ENCODE measurements at regions not wholly inside any gene's neighbourhood (a gene's known extent, or its start where the extent isn't known, plus 50 kb on each side); places are given as distances from the start of the nearest gene placed in this dataset.

- in situ Hi-C loops (cut with HindIII; ENCODE audit: low pct_ligation_motif_present, low pct_unique_long_range_greater_than_20kb, low sequenced_read_pairs), result no loop called here
Measured at GRCh38 chr2:34004936-34005335, 405.8 kb upstream of the FAM98A start.

DNA sequence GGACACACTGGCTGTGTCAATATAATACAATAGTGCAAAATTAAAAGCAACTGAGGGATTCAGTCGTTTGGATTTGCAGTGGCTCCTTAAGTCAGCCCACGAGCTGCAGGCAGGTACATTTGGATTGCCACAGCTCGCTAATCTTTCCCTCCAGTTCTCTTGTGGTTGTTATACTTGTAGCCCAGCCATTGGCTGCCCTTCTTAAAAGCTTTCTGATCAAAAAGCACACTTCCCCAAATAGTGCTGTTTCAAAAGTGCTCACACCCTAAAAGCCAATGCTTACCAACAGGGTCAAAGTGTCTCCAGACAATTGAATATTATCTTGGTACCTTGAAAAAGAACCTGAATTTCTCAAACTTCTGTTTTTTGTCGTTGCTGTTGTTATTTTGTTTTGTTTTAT lies 404.7 kb upstream of the FAM98A start:
- DNase-seq, result no peak
- in situ Hi-C loops (cut with HindIII; ENCODE audit: low pct_ligation_motif_present, low pct_unique_long_range_greater_than_20kb, low sequenced_read_pairs), result no loop called here

More at GRCh38 chr2:34004936-34005335, 405.8 kb upstream of the FAM98A start:
- no peak for DNase-seq

DNA sequence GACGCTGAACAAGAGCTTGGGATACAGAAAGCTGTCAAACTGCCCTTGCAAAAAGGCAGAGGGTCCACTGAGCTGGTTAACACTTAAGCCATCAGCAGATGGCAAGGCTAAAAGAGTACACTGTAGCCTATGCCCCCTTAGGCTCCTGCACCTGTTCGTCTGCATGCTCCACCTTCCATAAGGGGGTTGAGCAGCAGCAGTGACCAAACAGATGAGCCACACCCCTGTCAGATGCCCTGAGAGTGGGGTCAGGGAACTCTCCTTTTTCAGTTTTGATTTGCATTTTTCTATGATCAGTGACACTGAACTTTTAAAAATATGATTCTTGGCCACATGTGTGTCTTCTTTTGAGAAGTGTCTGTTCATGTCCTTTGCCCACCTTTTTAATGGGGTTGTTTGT lies 402.5 kb upstream of the FAM98A start:
- no peak for DNase-seq
- in situ Hi-C loops (cut with HindIII; ENCODE audit: low pct_ligation_motif_present, low pct_unique_long_range_greater_than_20kb, low sequenced_read_pairs), result no loop called here

GRCh38 chr2:33984131-33984530 lies 385.0 kb upstream of the FAM98A start:
- in situ Hi-C loops (cut with HindIII; ENCODE audit: low pct_ligation_motif_present, low pct_unique_long_range_greater_than_20kb, low sequenced_read_pairs), result no loop called here
- no peak for DNase-seq

DNA sequence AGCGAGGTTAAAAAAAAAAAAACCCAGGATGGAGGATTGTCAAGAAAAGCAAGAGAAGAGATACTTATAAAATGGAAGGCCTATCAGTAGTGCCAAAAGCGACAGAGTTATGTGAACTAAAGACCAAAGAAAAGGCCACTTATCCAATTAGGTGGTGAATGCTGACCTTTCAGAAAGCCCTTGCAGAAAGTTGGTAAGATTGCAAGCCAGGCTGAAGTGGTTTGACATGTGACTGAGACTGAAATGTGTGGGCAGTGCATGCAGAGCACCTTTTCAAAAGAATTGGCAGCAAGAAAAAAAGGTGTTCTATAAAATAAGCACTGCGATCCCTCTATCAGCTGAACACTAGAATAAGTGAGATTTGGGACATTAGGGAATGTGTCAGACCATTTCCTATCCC lies 379.4 kb upstream of the FAM98A start:
- no peak for DNase-seq
- in situ Hi-C loops (cut with HindIII; ENCODE audit: low pct_ligation_motif_present, low pct_unique_long_range_greater_than_20kb, low sequenced_read_pairs), result no loop called here

- in situ Hi-C loops (cut with HindIII; ENCODE audit: low pct_ligation_motif_present, low pct_unique_long_range_greater_than_20kb, low sequenced_read_pairs), result no loop called here
- DNase-seq, result no peak
Measured at GRCh38 chr2:33975498-33975897, 376.4 kb upstream of the FAM98A start.

GRCh38 chr2:33967103-33967502 lies 368.0 kb upstream of the FAM98A start:
- DNase-seq, result no peak
- in situ Hi-C loops (cut with HindIII; ENCODE audit: low pct_ligation_motif_present, low pct_unique_long_range_greater_than_20kb, low sequenced_read_pairs), result no loop called here

DNA sequence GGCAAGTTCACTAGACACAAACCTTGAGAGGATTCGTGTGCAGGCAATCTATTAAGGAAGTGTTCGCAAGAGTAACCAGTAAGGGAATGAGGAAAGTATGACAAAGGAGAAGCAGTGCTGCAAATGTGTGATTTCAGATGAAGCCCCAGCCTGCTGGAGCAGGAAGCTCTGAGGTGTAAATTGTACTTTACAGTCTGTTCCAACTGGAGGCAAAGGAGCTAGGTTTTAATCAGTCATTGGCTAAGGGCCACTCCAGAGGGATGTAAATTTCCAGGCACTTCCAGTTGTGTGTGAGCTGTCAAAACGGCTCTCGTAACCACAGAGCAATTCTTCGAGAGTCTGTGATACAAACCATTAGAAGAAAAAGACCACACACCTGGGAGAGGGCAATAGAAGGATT lies 359.5 kb upstream of the FAM98A start:
- DNase-seq, result no peak
- in situ Hi-C loops (cut with HindIII; ENCODE audit: low pct_ligation_motif_present, low pct_unique_long_range_greater_than_20kb, low sequenced_read_pairs), result no loop called here

DNA sequence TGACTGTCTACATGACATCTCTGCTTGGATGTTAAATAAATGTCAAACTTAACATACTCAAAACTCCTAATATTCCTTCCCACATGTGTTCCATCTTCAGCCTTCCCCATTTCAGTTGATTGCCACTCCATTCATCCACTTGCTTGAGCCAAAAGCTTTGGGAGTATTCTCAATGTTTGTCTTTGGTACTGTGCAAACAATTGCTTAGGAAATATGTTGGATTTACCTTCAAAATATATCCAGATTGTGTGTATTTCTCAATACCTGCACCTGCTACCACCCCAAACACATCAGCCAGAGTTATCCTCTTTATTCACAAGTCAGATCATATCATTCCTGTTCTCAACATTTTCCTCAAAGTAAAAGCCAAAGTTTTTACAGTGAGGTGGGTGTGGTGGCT lies 350.3 kb upstream of the FAM98A start:
- in situ Hi-C loops (cut with HindIII; ENCODE audit: low pct_ligation_motif_present, low pct_unique_long_range_greater_than_20kb, low sequenced_read_pairs), result no loop called here
- no peak for DNase-seq

DNA sequence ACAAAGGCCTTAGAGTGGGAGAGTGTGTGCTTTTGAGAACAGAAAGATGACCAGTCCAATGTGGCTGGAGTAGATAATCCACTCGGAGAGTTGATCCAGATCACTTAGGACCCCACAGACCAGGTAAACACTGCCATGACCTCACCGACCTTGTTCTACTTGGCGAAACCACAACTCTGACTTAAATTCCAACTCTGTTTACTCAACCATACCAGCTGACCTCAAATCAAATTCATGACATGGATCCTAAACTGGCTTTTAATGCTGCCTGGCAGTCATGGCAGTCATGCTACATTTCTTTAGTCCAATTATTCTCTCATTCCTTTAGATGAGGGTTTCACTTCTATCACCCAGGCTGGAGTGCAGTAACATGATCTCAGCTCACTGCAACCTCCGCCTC lies 347.1 kb upstream of the FAM98A start:
- in situ Hi-C loops (cut with HindIII; ENCODE audit: low pct_ligation_motif_present, low pct_unique_long_range_greater_than_20kb, low sequenced_read_pairs), result no loop called here
- DNase-seq, result no peak

GRCh38 chr2:33933203-33933602 lies 334.1 kb upstream of the FAM98A start:
- in situ Hi-C loops (cut with HindIII; ENCODE audit: low pct_ligation_motif_present, low pct_unique_long_range_greater_than_20kb, low sequenced_read_pairs), result no loop called here
- DNase-seq, result no peak

GRCh38 chr2:33931164-33931563 lies 332.1 kb upstream of the FAM98A start:
- in situ Hi-C loops (cut with HindIII; ENCODE audit: low pct_ligation_motif_present, low pct_unique_long_range_greater_than_20kb, low sequenced_read_pairs), result no loop called here
- no peak for DNase-seq

DNA sequence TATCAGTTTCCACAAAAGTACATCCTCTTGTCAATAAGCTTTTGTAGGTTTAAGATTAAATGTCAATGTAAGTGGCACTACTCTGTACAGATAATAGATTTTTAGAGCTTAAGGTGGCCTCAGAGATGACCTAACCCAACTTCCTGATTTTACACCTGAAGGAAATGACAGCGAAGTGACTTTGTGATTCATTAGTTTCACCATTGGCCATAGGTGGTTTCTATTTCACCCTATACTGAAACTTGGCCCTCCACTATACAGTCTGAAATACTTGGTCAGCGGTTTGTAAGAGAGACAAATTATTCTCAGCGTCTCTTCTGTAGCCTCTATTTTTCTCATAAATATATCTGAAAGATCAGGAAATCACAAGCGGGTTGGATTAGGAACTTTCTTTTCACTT lies 330.4 kb upstream of the FAM98A start:
- in situ Hi-C loops (cut with HindIII; ENCODE audit: low pct_ligation_motif_present, low pct_unique_long_range_greater_than_20kb, low sequenced_read_pairs), result no loop called here
- no peak for DNase-seq

- no peak for DNase-seq
- in situ Hi-C loops (cut with HindIII; ENCODE audit: low pct_ligation_motif_present, low pct_unique_long_range_greater_than_20kb, low sequenced_read_pairs), result no loop called here
Measured at GRCh38 chr2:33927756-33928155, 328.7 kb upstream of the FAM98A start.

DNA sequence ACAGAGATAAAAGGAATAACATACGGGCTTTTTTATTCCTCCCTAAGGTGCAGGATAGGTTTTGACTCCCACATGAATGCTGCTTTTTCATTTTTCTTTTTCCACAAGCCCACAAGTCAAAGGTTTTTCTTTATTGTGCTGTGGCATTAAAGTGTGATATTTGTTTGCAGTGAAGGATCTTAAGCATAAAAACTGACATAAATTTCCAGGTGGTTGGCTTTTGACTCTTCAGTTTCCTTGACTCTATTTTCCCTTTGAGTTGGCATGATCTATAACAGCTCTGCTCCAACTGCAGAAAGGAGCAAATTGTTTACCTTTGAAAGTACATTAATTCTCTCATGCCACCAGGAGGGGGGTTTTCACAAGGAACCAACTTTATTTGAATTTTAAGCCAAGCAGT lies 326.2 kb upstream of the FAM98A start:
- in situ Hi-C loops (cut with HindIII; ENCODE audit: low pct_ligation_motif_present, low pct_unique_long_range_greater_than_20kb, low sequenced_read_pairs), result no loop called here
- DNase-seq, result no peak

DNA sequence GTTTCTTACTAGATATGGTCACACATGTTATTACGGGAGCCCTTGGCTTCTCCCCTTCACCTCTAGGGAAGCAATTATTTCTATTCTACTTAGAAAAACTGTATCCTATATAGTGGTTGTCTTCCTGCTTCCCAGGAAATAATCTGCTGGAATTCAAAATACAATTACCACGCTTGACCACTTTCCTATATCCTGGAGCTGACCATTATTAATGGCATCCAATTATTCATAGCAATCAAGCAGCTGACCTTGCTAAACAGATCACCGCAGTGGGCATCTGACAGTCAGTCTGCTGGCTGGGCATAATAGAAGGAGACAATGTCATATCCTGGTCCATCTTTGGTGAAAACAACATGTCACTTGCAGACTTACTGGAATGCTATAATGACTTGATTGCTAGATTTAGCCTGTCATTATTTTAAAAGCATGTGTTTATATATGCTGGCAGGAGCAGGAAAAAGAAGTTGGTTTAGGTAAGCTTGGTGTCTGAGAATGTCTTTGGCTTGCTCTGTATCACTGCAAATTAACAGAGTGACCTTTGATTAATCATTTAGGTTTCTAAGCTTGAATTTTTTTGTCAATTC lies 325.6 kb upstream of the FAM98A start:
- in situ Hi-C loops (cut with HindIII; ENCODE audit: low pct_ligation_motif_present, low pct_unique_long_range_greater_than_20kb, low sequenced_read_pairs), result no loop called here
- no peak for DNase-seq

DNA sequence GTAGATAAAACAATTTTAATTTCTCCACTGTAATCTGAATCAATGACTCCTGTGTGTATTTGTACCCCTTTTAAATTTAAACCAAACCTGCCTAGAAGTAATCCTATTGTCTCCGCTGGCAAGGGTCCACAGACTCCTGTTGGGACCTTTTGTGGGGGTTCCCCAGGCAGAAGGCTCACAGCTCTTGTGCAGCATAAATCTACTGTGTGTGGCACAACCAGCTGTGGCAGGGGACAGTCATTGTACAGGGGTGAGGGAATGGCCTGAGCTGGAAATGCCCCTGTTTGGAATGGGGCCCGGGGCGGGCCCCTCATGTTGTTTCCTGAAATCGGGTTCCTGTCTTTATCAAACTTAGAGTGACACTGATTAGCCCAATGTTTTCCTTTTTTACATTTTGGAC lies 318.2 kb upstream of the FAM98A start:
- DNase-seq, result no peak
- in situ Hi-C loops (cut with HindIII; ENCODE audit: low pct_ligation_motif_present, low pct_unique_long_range_greater_than_20kb, low sequenced_read_pairs), result no loop called here

DNA sequence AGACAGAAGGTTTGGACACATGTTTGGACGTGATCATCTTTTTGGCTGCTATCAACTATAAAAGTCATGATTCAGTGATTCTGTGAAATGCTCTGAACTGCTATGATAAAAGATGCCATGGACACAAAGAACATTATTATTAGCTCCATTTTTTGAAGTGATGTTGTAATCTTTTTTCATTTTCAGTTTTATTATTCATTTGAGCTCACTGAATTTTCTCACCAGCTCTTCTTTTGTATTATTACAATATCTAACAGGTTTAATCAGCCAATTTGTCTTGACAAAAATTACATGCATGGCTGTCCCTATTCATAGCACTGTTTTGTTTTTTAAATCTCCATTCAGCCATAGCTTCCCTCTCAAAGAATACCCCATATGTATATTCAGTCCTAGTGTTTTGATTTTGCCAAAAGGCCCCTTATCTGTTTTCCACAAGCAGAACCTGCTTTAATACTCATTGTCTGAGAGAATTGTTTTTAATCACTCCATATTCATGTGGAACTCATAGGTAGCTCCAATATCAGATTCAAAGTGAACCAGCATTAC lies 314.0 kb upstream of the FAM98A start:
- no peak for DNase-seq
- in situ Hi-C loops (cut with HindIII; ENCODE audit: low pct_ligation_motif_present, low pct_unique_long_range_greater_than_20kb, low sequenced_read_pairs), result no loop called here

DNA sequence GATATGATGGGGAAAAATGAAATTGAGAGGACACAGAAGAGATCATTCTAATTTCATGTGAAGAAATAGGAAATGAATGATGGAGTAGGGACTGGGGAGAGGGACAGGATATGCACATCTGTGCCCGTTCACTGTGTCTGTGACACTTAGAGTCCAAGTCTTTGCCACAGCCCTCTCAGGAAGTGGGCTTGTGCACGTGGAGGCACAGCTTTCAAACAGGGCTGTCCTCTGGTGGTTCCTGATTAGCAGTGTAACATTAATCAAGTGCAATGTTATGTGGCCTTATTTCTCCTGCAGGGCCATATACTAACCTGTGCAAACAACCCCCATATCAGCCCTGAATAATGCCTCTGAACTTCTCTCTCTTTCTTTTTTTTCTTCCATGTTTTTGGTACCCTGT lies 312.2 kb upstream of the FAM98A start:
- in situ Hi-C loops (cut with HindIII; ENCODE audit: low pct_ligation_motif_present, low pct_unique_long_range_greater_than_20kb, low sequenced_read_pairs), result no loop called here
- no peak for DNase-seq

GRCh38 chr2:33909945-33910695 lies 311.0 kb upstream of the FAM98A start:
- no peak for DNase-seq
- in situ Hi-C loops (cut with HindIII; ENCODE audit: low pct_ligation_motif_present, low pct_unique_long_range_greater_than_20kb, low sequenced_read_pairs), result no loop called here
